Vagina (tissue), 2 donors: ENCODE measurements at regions not wholly inside any gene's neighbourhood (a gene's known extent, or its start where the extent isn't known, plus 50 kb on each side); places are given as distances from the start of the nearest gene placed in this dataset.

Source experiments
- CTCF ChIP-seq, 3 experiments: fragments of 450-650 bp in 2 of 3; fragments of 200-600 bp in 1 of 3; sonication (generic) in 1 of 3; IDR thresholded peaks; one replicate each; pipeline ENCODE4 v1.5.1; 2017 to 2019; ENCODE audit warnings: antibody characterized with exemption in 3 of 3, mild to moderate bottlenecking in 2 of 3, moderate library complexity in 2 of 3
- POLR2A ChIP-seq, 2 donors: fragments of 450-650 bp; IDR thresholded peaks; one replicate each; pipeline ENCODE4 v1.6.1; 2017; ENCODE audit warnings: antibody characterized with exemption in 2 of 2, mild to moderate bottlenecking in 2 of 2, moderate library complexity in 2 of 2

- TF ChIP-seq POLR2A (IDR thresholded peaks at IDR 0.05) = no peak
- TF ChIP-seq CTCF (IDR thresholded peaks at IDR 0.05) = no peak
These were observed 312.1 kb downstream of the CDH26 start for GRCh38 chr20:60270341-60270740.
